ENCODE measurements at regions not wholly inside any gene's neighbourhood (a gene's known extent, or its start where the extent isn't known, plus 50 kb on each side); places are given as distances from the start of the nearest gene placed in this dataset.
"Not testable (repeated sequence)": the region's sequence is repeated elsewhere in the genome, so short reads cannot be mapped to it uniquely, and the experiment has no call there.

DNA sequence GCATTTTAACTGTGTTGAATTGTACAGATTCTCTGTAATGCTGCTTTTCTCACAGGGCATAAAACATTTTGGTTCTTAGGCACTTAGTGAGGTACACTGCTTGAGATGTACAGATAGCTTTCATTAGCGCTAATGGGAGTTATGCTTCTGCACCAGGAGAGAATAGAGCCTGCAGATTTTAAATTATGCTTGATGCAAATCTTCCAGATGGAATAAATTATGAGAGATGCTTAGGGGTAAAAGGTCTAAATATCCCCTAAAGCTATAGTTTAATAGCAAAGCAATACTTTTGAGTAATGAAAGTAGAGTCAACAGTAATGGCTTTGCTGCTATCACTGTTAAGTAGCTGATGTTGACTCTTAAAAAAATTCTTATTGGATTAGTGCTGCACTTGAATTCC, 248.9 kb downstream of the S1PR1 start:
- DNase-seq (ENCODE audit: low spot score): no peak
- Histone ChIP-seq H3K4me3 (no peak overlapping the region), H3K27ac (no peak overlapping the region)
- TF ChIP-seq, protein P1, sequence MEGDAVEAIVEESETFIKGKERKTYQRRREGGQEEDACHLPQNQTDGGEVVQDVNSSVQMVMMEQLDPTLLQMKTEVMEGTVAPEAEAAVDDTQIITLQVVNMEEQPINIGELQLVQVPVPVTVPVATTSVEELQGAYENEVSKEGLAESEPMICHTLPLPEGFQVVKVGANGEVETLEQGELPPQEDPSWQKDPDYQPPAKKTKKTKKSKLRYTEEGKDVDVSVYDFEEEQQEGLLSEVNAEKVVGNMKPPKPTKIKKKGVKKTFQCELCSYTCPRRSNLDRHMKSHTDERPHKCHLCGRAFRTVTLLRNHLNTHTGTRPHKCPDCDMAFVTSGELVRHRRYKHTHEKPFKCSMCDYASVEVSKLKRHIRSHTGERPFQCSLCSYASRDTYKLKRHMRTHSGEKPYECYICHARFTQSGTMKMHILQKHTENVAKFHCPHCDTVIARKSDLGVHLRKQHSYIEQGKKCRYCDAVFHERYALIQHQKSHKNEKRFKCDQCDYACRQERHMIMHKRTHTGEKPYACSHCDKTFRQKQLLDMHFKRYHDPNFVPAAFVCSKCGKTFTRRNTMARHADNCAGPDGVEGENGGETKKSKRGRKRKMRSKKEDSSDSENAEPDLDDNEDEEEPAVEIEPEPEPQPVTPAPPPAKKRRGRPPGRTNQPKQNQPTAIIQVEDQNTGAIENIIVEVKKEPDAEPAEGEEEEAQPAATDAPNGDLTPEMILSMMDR (IDR thresholded peaks at IDR 0.05): no peak

DNA sequence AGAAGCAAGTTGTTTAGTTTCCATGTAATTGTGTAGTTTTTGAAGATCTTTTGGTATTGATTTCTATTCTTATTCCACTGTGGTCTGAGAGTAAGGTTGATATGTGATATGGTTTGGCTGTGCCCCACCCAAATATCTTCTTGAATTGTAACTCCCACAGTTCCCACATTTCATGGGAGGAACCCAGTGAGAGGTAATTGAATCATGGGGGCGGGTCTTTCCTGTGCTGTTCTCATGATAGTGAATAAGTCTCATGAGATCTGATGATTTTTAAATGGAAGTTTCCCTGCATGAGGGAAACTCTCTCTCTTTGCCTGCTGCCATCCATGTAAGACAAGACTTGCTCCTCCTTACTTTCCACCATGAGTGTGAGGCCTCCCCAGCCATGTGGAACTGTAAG, 255.3 kb downstream of the S1PR1 start:
- H3K27ac ChIP-seq; DNase-seq (ENCODE audit: low spot score); H3K4me3 ChIP-seq: not testable (repeated sequence)

DNA sequence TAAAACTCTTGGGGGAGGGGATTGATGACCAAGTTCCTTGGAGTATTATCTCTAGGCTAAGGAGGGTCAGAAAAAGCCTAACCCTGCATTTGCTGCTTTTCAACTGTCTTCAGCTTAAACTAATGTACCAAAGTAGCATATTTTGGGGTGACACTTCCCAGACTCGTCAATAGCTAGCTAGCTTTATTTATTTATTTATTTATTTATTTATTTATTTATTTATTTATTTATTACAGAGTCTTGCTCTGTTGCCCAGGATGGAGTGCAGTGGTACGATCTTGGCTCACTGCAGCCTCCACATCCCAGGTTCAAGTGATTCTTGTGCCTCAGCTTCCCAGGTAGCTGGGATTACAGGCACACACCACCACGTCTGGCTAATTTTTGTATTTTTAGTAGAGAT, 257.1 kb downstream of the S1PR1 start:
- not testable (repeated sequence) for H3K27ac ChIP-seq; H3K4me3 ChIP-seq; DNase-seq (ENCODE audit: low spot score)

DNA sequence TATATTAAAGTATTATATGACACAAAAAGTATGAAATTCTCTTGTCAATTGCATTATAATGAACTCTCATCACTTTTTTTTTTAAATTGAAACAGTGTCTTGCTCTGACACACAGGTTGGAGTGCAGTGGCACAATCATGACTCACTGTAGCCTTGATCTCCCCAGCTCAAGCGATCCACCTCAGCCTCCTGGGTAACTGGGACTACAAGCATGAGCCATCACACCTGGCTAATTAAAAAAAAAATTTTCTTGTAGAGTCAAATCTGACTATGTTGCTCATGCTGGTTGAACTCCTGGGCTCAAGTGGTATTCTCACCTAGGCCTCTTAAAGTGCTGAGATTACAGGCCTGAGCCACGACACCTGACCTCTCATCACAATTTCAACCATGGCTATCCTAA, 259.3 kb downstream of the S1PR1 start:
- no peak overlapping the region for H3K27ac ChIP-seq
- no peak for DNase-seq (ENCODE audit: low spot score)
- TF ChIP-seq, protein P1 (IDR thresholded peaks at IDR 0.05): no peak
- no peak overlapping the region for H3K4me3 ChIP-seq

DNA sequence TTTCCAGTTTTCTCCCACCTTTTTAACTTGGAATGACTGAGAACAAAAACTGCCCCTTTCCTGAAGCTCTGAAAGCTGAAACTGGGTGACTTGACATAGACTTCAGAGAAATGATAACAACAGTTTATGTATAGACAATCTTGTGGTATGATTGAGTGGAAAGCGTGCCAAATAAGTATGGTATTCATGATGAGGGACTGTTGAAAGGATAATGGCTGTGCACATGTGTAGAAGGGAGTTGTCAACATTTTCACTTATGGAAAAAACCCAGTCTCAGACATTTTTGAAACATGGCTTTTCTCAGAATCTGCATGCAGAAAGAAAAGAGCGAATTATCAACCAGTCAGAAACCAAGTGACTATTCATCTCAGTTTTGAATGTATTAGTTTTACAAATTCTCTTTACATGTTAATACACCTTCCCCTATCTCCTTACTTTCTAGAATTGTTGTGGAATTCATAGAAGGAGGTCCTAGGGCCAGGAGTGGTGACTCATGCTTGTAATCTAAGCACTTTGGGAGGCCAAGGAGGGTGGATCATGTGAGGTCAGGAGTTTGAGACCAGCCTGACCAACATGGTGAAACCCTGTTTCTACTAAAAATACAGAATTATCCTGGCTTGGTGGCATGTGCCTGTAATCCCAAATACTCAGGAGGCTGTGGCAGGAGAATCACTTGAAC, 261.2 kb downstream of the S1PR1 start:
- TF ChIP-seq, protein P1 (IDR thresholded peaks at IDR 0.05): no peak
- H3K4me3 ChIP-seq: no peak overlapping the region
- no peak for DNase-seq (ENCODE audit: low spot score)
- H3K27ac ChIP-seq: no peak overlapping the region

DNA sequence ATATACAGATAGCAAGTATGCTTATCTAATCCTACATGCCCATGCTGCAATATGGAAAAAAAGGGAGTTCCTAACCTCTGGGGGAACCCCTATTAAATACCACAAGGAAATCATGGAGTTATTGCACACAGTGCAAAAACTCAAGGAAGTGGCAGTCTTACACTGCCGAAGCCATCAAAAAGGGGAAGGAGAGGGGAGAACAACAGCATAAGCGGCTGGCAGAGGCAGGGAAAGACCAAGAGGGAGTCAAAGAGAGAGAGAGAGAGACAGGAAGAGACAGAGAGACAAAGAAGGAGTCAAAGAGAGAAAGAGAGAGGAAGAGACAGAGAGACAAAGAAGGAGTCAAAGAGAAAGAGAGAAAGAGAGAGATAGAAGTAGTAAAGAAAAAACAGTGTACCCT, 267.3 kb downstream of the S1PR1 start:
- not testable (repeated sequence) for H3K4me3 ChIP-seq; DNase-seq (ENCODE audit: low spot score); H3K27ac ChIP-seq

DNA sequence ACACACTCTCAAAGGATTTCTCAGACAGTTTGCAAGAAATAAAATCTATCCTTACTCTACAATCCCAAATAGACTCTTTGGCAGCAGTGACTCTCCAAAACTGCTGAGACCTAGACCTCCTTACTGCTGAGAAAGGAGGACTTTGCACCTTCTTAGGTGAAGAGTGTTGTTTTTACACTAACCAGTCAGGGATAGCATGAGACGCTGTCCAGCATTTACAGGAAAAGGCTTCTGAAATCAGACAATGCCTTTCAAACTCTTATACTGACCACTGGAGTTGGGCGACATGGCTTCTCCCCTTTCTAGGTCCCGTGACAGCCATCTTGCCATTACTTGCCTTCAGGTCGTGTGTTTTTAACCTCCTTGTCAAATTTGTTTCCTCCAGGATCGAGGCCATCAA, 268.4 kb downstream of the S1PR1 start:
- H3K27ac ChIP-seq; H3K4me3 ChIP-seq; DNase-seq (ENCODE audit: low spot score): not testable (repeated sequence)

DNA sequence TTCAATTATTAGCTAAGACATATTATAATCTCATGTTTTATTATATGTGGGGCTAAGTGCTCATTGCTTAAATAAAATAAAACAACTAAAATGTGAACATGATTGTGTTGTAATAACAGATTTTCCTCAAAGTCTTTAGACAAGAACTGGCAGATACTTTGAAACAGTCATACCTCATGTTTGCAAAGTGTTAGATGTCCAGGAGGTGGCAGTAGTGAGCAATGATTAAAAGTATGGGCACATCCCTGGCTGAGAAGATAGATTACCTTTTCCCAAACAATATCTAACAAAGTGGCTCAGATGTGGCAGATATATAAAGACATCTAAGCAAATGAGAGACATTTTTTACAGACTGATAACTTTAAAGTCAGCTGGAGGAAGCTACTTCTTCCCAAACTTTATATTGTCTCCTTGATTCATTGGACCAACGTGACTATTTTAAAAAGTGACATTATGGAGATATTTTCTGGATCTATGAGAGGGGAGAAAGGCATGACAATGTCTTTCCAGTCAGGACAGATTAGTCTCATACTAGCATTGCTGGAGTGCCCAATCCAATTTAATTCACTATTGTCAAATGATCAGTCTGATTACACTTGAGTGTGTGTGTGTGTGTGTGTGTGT, 269.8 kb downstream of the S1PR1 start:
- H3K27ac ChIP-seq: no peak overlapping the region
- TF ChIP-seq, protein P1 (IDR thresholded peaks at IDR 0.05): no peak
- DNase-seq (ENCODE audit: low spot score): no peak
- no peak overlapping the region for H3K4me3 ChIP-seq

DNA sequence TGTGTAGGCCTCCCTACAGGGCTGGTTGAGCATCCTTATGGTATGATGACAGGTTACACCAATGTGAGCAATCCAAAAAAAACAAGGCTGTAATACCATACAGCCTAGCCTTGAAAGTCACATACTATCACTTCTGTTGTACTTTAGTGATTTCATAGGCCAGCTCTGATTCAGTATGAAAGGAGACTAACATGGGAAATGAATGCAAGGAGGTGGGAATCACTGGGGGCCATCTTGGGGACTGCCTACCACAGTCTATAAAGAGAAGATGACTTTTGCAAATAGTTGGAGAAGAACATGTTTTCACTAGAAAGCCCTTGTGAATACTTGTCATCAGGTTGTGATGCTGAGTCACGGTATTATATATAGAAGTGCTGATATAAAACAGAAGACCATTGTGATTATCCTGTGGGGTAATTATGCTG, 270.7 kb downstream of the S1PR1 start:
- Histone ChIP-seq H3K4me3 (no peak overlapping the region), H3K27ac (no peak overlapping the region)
- DNase-seq (ENCODE audit: low spot score): no peak
- TF ChIP-seq, protein P1 (IDR thresholded peaks at IDR 0.05): no peak
